GM23338 (cell line): ENCODE measurements at regions not wholly inside any gene's neighbourhood (a gene's known extent, or its start where the extent isn't known, plus 50 kb on each side); places are given as distances from the start of the nearest gene placed in this dataset.
"Not testable (repeated sequence)": the region's sequence is repeated elsewhere in the genome, so short reads cannot be mapped to it uniquely, and the experiment has no call there.

ENCODE experiments used
- ATAC-seq: fragments of 200-7000 bp; cut with Tn5 transposase; 3 replicates; pipeline ENCODE4 v1.9.1; 2020
- DNase-seq: peaks from one replicate; pipeline ENCODE4 v3.0.0-alpha.2; 2015; ENCODE audit warnings: low spot score
- H2AFZ ChIP-seq: fragments of 200-600 bp; sonication (generic); 2 replicates; pipeline ENCODE4 v1.8.0; 2016; ENCODE audit warnings: antibody characterized with exemption, mild to moderate bottlenecking, moderate library complexity
- H3F3A ChIP-seq: fragments of 200-600 bp; sonication (generic); replicated peaks from 2 replicates; pipeline ENCODE4 v1.8.0; 2017; ENCODE audit warnings: antibody characterized with exemption, mixed run types, low read depth
- H3K27ac ChIP-seq: fragments of 200-600 bp; sonication (generic); 2 replicates; pipeline ENCODE4 v1.6.1; 2016; ENCODE audit warnings: low read depth
- H3K27me3 ChIP-seq: fragments of 200-600 bp; sonication (generic); 2 replicates; pipeline ENCODE4 v1.8.0; 2016; ENCODE audit warnings: mild to moderate bottlenecking, mixed run types, moderate library complexity; ENCODE audit not compliant: insufficient read depth
- H3K36me3 ChIP-seq: fragments of 200-600 bp; sonication (generic); 2 replicates; pipeline ENCODE4 v1.8.0; 2016; ENCODE audit warnings: mild to moderate bottlenecking; ENCODE audit not compliant: insufficient read depth
- H3K4me1 ChIP-seq: fragments of 200-600 bp; sonication (generic); 2 replicates; pipeline ENCODE4 v1.8.0; 2016; ENCODE audit warnings: mild to moderate bottlenecking, moderate library complexity; ENCODE audit not compliant: insufficient read depth
- H3K4me2 ChIP-seq: fragments of 200-600 bp; sonication (generic); 2 replicates; pipeline ENCODE4 v1.7.1; 2017; ENCODE audit warnings: mixed run types
- H3K4me3 ChIP-seq: fragments of 200-600 bp; sonication (generic); 2 replicates; pipeline ENCODE4 v1.6.1; 2016; ENCODE audit warnings: mixed run types
- H3K79me2 ChIP-seq: fragments of 200-600 bp; sonication (generic); replicated peaks from 2 replicates; pipeline ENCODE4 v1.8.0; 2017; ENCODE audit warnings: mild to moderate bottlenecking; ENCODE audit not compliant: insufficient read depth
- H3K9me2 ChIP-seq: fragments of 200-600 bp; sonication (generic); 2 replicates; pipeline ENCODE4 v1.8.0; 2017; ENCODE audit not compliant: insufficient read depth
- H4K20me1 ChIP-seq: fragments of 200-600 bp; sonication (generic); replicated peaks from 2 replicates; pipeline ENCODE4 v1.8.0; 2017; ENCODE audit warnings: mild to moderate bottlenecking; ENCODE audit not compliant: insufficient read depth
- H3K27ac Mint-ChIP-seq: 2 replicates; pipeline ENCODE4 v1.8.0; 2020; ENCODE audit warnings: inconsistent platforms, mild to moderate bottlenecking, moderate library complexity, mixed read lengths
- H3K27me3 Mint-ChIP-seq: 3 replicates; pipeline ENCODE4 v1.8.0; 2022; ENCODE audit warnings: low read depth, mild to moderate bottlenecking, moderate library complexity, mixed read lengths, inconsistent platforms; ENCODE audit not compliant: insufficient read depth, poor library complexity
- H3K36me3 Mint-ChIP-seq: 3 replicates; pipeline ENCODE4 v1.8.0; 2021; ENCODE audit warnings: low read depth, mild to moderate bottlenecking, inconsistent platforms, moderate library complexity, mixed read lengths
- H3K4me1 Mint-ChIP-seq: 3 replicates; pipeline ENCODE4 v1.8.0; 2020; ENCODE audit warnings: mild to moderate bottlenecking, inconsistent platforms, mixed read lengths
- H3K4me3 Mint-ChIP-seq: 3 replicates; pipeline ENCODE4 v1.8.0; 2021; ENCODE audit warnings: moderate library complexity, mild to moderate bottlenecking, inconsistent platforms, mixed read lengths
- H3K9me3 Mint-ChIP-seq: 3 replicates; pipeline ENCODE4 v1.8.0; 2020; ENCODE audit warnings: moderate library complexity, mild to moderate bottlenecking, inconsistent platforms, mixed read lengths
- CREB1 ChIP-seq: fragments of 250-450 bp; sonication (Bioruptor Pico); IDR thresholded peaks from 2 replicates; pipeline ENCODE4 v1.5.0; 2020; ENCODE audit warnings: low read depth, mild to moderate bottlenecking, moderate library complexity
- EZH2 ChIP-seq: fragments of 200-600 bp; sonication (generic); IDR thresholded peaks from one replicate; pipeline ENCODE4 v1.8.0; 2017; ENCODE audit warnings: antibody characterized with exemption, mild to moderate bottlenecking, low read depth; ENCODE audit not compliant: unreplicated experiment
- EZH2phosphoT487 ChIP-seq: fragments of 200-600 bp; sonication (generic); IDR thresholded peaks from one replicate; pipeline ENCODE4 v1.8.1; 2018; ENCODE audit warnings: antibody characterized with exemption; ENCODE audit not compliant: unreplicated experiment
- REST ChIP-seq: IDR thresholded peaks from one replicate; pipeline ENCODE4 v1.6.1; 2018; ENCODE audit warnings: antibody characterized with exemption; ENCODE audit not compliant: unreplicated experiment
- ZNF114 ChIP-seq: fragments of 250-450 bp; sonication (Bioruptor Pico); IDR thresholded peaks from 2 replicates; pipeline ENCODE4 v1.5.0; 2020; ENCODE audit warnings: mild to moderate bottlenecking, moderate library complexity

DNA sequence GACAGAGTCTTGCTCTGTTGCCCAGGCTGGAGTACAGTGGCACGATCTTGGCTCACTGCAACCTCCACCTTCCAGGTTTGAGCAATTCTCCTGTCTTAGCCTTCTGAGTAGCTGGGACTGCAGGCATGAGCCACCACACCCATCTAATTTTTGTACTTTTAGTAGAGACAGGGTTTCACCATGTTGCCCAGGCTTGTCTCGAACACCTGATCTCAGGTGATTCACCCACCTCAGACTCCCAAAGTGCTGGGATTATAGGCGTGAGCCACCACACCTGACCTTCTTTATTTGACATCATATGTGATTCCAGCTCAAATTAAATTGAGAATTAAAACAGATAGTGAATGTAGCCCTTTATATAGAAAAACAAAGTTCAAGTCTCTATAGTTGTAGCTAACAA lies 127.2 kb downstream of the CASP12 start:
- H3K4me2 ChIP-seq, H3K27ac Mint-ChIP-seq, H3K4me3 Mint-ChIP-seq, H3F3A ChIP-seq, H3K27me3 Mint-ChIP-seq, H3K27ac ChIP-seq, H4K20me1 ChIP-seq, DNase-seq, H3K27me3 ChIP-seq, H3K4me3 ChIP-seq, ATAC-seq, H3K79me2 ChIP-seq, H3K36me3 ChIP-seq, H3K4me1 ChIP-seq, H2AFZ ChIP-seq: not testable (repeated sequence)
- peaks cover 27% of the 10 kb centered on the region for H3K36me3 Mint-ChIP-seq
- H3K9me3 Mint-ChIP-seq: peaks cover 15% of the 10 kb centered on the region
- peaks cover 15% of the 10 kb centered on the region for H3K4me1 Mint-ChIP-seq
- peaks cover 15% of the 10 kb centered on the region; the same call in 1 of the 2 replicates for H3K9me2 ChIP-seq

DNA sequence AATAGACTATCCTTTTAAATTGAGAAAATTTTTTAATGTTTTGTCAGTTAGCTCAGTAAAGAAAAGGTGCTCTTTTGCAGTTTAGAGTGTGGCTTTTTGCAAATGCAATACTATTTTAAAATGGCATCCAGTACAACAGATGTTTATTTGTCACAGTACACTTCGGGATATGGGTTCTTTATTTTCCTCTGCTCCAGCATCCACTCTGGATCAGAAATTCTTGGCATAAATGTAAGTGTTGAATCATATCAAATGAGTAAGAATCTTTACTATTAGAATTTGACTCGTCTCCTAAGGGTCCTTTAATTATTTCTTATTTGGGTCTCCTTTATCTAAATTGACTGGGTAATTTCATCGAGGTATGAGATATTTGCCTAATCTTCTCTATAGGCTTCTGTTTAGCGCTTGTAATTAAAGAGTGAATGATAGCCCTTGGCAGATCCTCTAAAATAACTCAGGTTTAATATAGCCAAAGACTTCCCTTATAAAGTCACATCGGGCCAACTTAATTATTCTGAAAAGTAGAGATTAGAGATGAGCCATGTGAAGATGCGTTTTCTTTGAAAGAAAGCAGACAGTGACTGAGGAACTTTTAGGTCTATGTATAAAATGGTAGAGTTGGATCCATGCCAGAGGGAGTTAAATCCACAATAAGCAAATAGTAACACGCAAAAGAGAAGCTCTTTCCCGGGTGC lies 132.7 kb downstream of the CASP12 start:
- Histone ChIP-seq H3K27me3 (no peaks in the 10 kb centered on the region), H3K9me2 (peaks cover 12% of the 10 kb centered on the region; the same call in 1 of the 2 replicates), H3K4me1 (peaks cover 24% of the 10 kb centered on the region; the same call in 1 of the 2 replicates), H3K36me3 (no peaks in the 10 kb centered on the region), H3K4me2 (no peak overlapping the region), H3K79me2 (no peaks in the 10 kb centered on the region), H3F3A (no peaks in the 10 kb centered on the region), H3K27ac (no peak overlapping the region), H4K20me1 (no peaks in the 10 kb centered on the region), H2AFZ (no peak overlapping the region), H3K4me3 (no peak overlapping the region)
- H3K9me3 Mint-ChIP-seq: peaks cover under 1% of the 10 kb centered on the region; the same call in 1 of the 3 replicates
- H3K4me1 Mint-ChIP-seq: peaks cover 14% of the 10 kb centered on the region
- TF ChIP-seq EZH2 (no peak), CREB1 (CRISPR knock-in tag) (no peak)
- H3K27ac Mint-ChIP-seq: no peak overlapping the region
- ATAC-seq (no peak), DNase-seq (no peak)
- H3K36me3 Mint-ChIP-seq: peaks cover 12% of the 10 kb centered on the region; the same call in 2 of the 3 replicates
- H3K4me3 Mint-ChIP-seq: no peak overlapping the region
- H3K27me3 Mint-ChIP-seq: peaks cover 3% of the 10 kb centered on the region

DNA sequence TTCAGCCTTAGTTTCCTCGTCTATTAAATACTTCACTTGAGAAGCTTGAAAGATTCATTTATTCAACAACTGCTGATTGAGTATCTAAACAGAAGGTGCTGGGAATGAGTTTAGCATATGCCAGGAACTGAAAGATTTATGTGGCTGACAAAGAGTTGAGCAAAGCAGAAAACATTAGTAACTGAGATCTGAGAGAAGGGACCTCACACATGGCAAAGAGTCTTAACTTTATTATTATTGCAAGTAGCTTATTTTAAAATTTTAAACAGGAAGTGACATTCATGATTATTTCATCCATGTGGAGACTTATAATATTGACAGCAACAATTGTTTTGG lies 133.6 kb downstream of the CASP12 start:
- no peak for TF ChIP-seq EZH2phosphoT487
- TF ChIP-seq ZNF114: no peak
- TF ChIP-seq REST: no peak
- peaks cover 9% of the 10 kb centered on the region for H3K9me3 Mint-ChIP-seq
- H4K20me1 ChIP-seq: no peaks in the 10 kb centered on the region
- H3K4me2 ChIP-seq: no peak overlapping the region
- H3K27me3 Mint-ChIP-seq: peaks cover 3% of the 10 kb centered on the region
- H3K27ac ChIP-seq: 0 out of 2 replicates have a peak overlapping the region, but pooled peaks have one; percentile 65
- H3K9me2 ChIP-seq: peaks cover 3% of the 10 kb centered on the region; the same call in 1 of the 2 replicates
- H2AFZ ChIP-seq: peak overlapping the region; percentile 67; the same call in 1 of the 2 replicates
- no peak for DNase-seq
- no peak overlapping the region for H3K4me3 Mint-ChIP-seq
- H3K79me2 ChIP-seq: no peaks in the 10 kb centered on the region
- no peak overlapping the region for H3K27ac Mint-ChIP-seq
- peaks cover 14% of the 10 kb centered on the region for H3K4me1 Mint-ChIP-seq
- H3K36me3 ChIP-seq: no peaks in the 10 kb centered on the region
- H3K4me1 ChIP-seq: peaks cover 24% of the 10 kb centered on the region; the same call in 1 of the 2 replicates
- no peak for ATAC-seq
- H3K27me3 ChIP-seq: no peaks in the 10 kb centered on the region
- H3K36me3 Mint-ChIP-seq: peaks cover 16% of the 10 kb centered on the region
- H3K4me3 ChIP-seq: no peak overlapping the region
- no peaks in the 10 kb centered on the region for H3F3A ChIP-seq
